ENCODE measurements at regions not wholly inside any gene's neighbourhood (a gene's known extent, or its start where the extent isn't known, plus 50 kb on each side); places are given as distances from the start of the nearest gene placed in this dataset.

GRCh38 chr3:72462595-72463011 is 385.6 kb downstream of the SHQ1 start:
- DNase-seq (ENCODE audit: low read depth in 4 of 4, low spot score in 1 of 4): no peak

GRCh38 chr3:72461787-72462186 is 386.5 kb downstream of the SHQ1 start:
- no peak for DNase-seq (ENCODE audit: low read depth in 4 of 4, low spot score in 1 of 4)

DNA sequence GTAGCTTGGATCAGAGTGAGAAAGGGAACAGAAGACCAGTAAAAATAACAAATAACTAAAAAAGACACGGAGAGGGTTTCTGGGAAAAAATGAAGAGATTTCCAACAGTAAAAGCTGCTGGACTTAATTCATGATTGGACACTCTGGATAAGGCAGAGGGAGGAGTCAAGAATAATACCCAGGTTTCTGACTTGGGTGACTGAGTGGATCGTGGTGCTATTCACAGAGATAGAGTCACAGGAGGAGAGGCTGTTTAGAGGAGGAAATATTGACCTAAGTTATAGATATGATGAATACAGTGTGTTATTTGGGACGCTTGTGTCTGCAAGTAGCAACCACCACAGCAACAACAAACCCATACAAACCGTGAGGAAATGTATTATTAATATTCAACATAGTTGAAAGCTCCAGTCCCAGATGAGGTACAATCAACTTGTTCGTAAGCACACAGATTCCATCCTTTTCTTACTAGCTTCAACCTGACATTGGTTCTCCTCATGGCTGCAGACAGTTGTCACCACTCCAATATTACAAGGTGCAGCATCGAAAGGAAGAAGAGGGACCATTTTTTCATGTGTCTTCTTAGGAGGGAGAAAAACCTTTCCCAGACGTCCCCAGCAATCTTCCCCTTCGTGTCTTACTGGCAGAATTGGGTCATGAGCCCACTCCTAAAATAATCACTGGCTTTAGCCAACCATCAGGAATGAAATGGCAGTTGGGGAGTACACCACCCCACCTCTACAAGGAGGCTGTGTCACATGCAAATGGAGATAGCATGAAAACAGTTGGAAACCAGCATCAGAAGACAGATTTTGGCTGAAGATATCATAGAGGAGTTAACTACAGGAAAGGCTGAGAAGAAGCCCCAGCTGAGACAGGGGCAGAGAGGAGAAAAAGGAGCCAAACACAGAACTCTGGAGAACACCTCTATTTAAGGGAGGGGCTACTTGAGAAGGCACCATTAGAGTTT is 387.8 kb downstream of the SHQ1 start:
- no peak for DNase-seq (ENCODE audit: low read depth in 4 of 4, low spot score in 1 of 4)

- no peak for DNase-seq (ENCODE audit: low read depth in 4 of 4, low spot score in 1 of 4)
Observed at GRCh38 chr3:72459588-72459987, 388.7 kb downstream of the SHQ1 start.

DNA sequence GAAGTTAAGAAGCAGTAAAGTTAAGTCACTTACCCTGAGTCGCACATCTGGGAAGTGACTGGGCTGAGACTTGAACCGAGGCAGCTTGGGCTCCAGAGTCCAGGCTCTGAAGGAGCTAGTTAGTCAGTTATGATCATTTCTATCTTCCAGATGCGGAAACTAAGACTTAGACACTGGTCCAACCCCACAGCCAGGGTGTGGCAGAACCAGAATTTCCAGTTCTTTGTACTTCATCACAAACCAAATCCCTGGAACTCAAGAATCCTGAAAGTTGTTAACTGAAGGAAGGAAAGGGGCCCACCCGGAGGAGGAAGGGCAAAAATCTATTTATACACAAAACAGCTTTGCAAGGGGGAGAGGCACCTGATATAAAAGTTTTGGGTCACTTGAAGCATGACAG is 389.9 kb downstream of the SHQ1 start:
- no peak for DNase-seq (ENCODE audit: low read depth in 4 of 4, low spot score in 1 of 4)

- no peak for DNase-seq (ENCODE audit: low read depth in 4 of 4, low spot score in 1 of 4)
Observed at GRCh38 chr3:72454441-72454840, 393.8 kb downstream of the SHQ1 start.

DNA sequence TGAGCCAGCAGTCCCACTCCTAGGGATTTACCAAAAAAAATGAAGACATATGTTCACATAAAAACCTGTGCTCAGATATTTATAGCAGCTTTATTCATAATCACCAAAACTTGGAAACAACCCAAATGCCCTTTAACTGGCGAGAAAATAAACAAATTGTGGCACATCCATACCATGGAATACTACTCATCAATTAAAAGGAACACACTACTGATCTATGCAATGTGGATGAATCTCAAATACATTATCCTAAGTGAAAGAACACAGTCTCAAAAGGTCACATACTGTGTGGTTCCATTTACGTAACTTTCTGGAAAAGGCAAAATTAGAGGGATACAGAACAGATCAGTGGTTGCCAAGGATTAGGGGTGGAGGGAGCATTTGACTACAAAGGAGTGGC is 394.5 kb downstream of the SHQ1 start:
- no peak for DNase-seq (ENCODE audit: low read depth in 4 of 4, low spot score in 1 of 4)

GRCh38 chr3:72452745-72453144 is 395.5 kb downstream of the SHQ1 start:
- no peak for DNase-seq (ENCODE audit: low read depth in 4 of 4, low spot score in 1 of 4)

DNA sequence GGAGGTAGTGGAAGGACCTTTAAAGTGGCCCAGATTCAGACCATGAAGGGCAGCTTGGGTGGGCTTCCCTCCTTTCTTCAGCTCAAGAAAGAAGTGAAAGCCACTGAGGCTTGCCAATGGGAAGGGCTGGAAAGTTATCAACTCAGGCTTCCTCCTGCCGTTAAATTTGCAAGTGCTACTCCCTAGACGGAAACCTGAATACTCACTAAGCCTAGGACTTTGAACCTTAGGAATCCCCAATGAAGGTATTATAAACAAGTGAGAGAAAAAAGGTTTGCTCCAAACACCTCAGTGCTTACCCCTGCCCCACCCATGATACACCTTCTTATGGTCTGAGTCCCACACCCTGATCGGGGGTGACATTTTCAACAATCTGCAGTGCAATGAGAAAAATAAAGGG is 396.4 kb downstream of the SHQ1 start:
- DNase-seq (ENCODE audit: low read depth in 4 of 4, low spot score in 1 of 4): no peak

GRCh38 chr3:72449551-72449950 is 398.7 kb downstream of the SHQ1 start:
- DNase-seq (ENCODE audit: low read depth in 4 of 4, low spot score in 1 of 4): no peak

GRCh38 chr3:72448858-72449257 is 399.4 kb downstream of the SHQ1 start:
- no peak for DNase-seq (ENCODE audit: low read depth in 4 of 4, low spot score in 1 of 4)

- DNase-seq (ENCODE audit: low read depth in 4 of 4, low spot score in 1 of 4): no peak
Observed at GRCh38 chr3:72448375-72448823, 399.8 kb downstream of the SHQ1 start.

- DNase-seq (ENCODE audit: low read depth in 4 of 4, low spot score in 1 of 4): peak; percentile 75 to 88 (median 86)
Observed at GRCh38 chr3:72447059-72447946, 400.9 kb downstream of the SHQ1 start.

DNA sequence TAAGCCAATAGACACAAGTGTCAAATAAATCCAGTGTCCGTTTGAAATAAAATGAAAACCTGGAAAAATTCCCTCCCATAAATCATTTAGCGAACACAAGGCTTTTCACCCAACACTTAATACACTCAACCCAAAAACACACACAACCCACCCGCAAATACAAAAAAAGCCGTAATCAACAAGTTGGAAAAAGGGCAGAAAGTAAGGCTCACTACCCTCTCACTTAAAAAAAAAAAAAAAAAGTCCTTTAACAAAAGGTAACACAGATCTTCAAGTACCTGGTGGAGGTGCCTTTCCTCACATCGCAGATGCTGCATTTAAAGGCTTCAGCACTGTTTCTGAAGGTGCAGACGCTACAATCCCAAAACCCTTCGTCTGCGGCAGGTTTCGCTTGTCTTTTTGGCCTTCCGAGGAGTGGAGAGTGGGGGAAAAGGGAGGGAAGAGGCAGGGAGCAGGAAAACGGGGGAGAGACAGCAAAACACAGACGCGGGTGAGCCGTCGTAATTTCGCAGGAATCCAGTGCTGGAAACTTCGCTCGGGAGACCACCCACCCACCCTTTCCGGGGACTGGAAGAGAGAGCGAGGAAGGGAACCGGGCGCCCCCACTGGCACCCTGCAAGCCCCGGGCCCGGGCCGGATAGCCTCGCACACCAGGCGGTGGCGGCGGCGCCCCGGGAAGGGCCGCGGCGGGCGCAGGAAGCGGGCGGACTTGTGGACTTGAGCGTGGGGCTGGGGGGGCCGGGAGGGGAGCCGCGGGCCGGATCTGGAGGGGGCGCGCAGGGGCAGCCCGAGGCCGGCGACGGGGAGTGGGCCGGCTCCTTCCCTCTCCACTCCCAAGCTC is 401.8 kb downstream of the SHQ1 start, which contains the start of gene RYBP:
RYBP (minus strand) TSS at position 404 of the 841 bp plus-strand sequence.
- peak in 2 of 4 experiments; percentile 9 to 31 for DNase-seq (ENCODE audit: low read depth in 4 of 4, low spot score in 1 of 4)

- DNase-seq (ENCODE audit: low read depth in 4 of 4, low spot score in 1 of 4): no peak
Observed at GRCh38 chr3:72445827-72446217, 402.4 kb downstream of the SHQ1 start.

- DNase-seq (ENCODE audit: low read depth in 4 of 4, low spot score in 1 of 4): no peak
Observed at GRCh38 chr3:72444656-72445223, 403.5 kb downstream of the SHQ1 start.

DNA sequence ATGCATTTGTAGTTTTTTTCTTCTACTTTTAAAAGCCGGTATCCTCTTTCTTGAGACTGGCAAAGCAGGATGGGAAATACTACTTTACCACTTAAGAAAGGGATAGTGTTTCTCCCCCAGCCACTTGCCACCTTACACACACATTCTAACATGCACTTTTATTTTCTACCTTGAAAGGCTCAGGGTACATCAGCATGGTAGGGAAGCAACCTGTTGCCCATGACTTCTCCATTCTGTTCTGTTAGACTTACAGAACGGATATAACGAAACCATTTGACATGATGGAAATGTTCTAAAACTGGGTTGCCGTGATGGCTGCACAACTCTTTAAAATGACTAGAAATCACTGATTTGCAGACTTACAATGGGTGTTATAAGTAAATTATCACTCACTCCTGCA is 405.5 kb downstream of the SHQ1 start:
- DNase-seq (ENCODE audit: low read depth in 4 of 4, low spot score in 1 of 4): no peak

GRCh38 chr3:72441284-72441994 is 406.8 kb downstream of the SHQ1 start:
- DNase-seq (ENCODE audit: low read depth in 4 of 4, low spot score in 1 of 4): no peak

GRCh38 chr3:72440491-72440890 is 407.8 kb downstream of the SHQ1 start:
- DNase-seq (ENCODE audit: low read depth in 4 of 4, low spot score in 1 of 4): no peak
